ENCODE measurements at regions not wholly inside any gene's neighbourhood (a gene's known extent, or its start where the extent isn't known, plus 50 kb on each side); places are given as distances from the start of the nearest gene placed in this dataset.
"Not testable (repeated sequence)": the region's sequence is repeated elsewhere in the genome, so short reads cannot be mapped to it uniquely, and the experiment has no call there.

GRCh38 chr2:237000481-237000880 is 85.2 kb upstream of the COPS8 start:
- Histone ChIP-seq H3K9me3 (no peaks in the 10 kb centered on the region), H3K27me3 (ENCODE audit: insufficient read depth in 3 of 3, low read length in 2 of 3) (no peaks in the 10 kb centered on the region), H3K36me3 (ENCODE audit: insufficient read depth in 1 of 2, low read depth in 1 of 2) (no peaks in the 10 kb centered on the region), H3K27ac (no peak overlapping the region), H3K4me3 (no peak overlapping the region), H3K4me1 (no peaks in the 10 kb centered on the region)
- no peak for TF ChIP-seq CTCF (IDR thresholded peaks at IDR 0.05)
- no peak for DNase-seq
- 95 to 97% (median 97%) methylated on average over 3 of the region's 3 CpGs for WGBS, 3 donors
- no peak for ATAC-seq
- intact Hi-C loops (cut with DNase I), result no loop called here

GRCh38 chr2:237005341-237005740 is 80.3 kb upstream of the COPS8 start:
- H3K9me3 ChIP-seq; H3K4me3 ChIP-seq; H3K4me1 ChIP-seq; ATAC-seq; H3K27ac ChIP-seq; DNase-seq; intact Hi-C loops (cut with DNase I); H3K27me3 ChIP-seq (ENCODE audit: insufficient read depth in 3 of 3, low read length in 2 of 3); H3K36me3 ChIP-seq (ENCODE audit: insufficient read depth in 1 of 2, low read depth in 1 of 2): not testable (repeated sequence)
- WGBS, 3 donors, result 89 to 96% (median 92%) methylated on average over 17 of the region's 17 CpGs

GRCh38 chr2:237011206-237011795 is 74.4 kb upstream of the COPS8 start:
- WGBS, 3 donors, result 66 to 77% (median 72%) methylated on average over 5 of the region's 5 CpGs
- Histone ChIP-seq H3K4me1 (no peaks in the 10 kb centered on the region), H3K27me3 (ENCODE audit: insufficient read depth in 3 of 3, low read length in 2 of 3) (no peaks in the 10 kb centered on the region), H3K9me3 (no peaks in the 10 kb centered on the region), H3K4me3 (no peak overlapping the region), H3K27ac (no peak overlapping the region), H3K36me3 (ENCODE audit: insufficient read depth in 1 of 2, low read depth in 1 of 2) (no peaks in the 10 kb centered on the region)
- DNase-seq, result no peak
- no peak for ATAC-seq
- no peak for TF ChIP-seq CTCF (IDR thresholded peaks at IDR 0.05)
- intact Hi-C loops (cut with DNase I), result no loop called here

- ATAC-seq (no peak), DNase-seq (no peak)
- Histone ChIP-seq H3K4me3 (no peak overlapping the region), H3K36me3 (ENCODE audit: insufficient read depth in 1 of 2, low read depth in 1 of 2) (no peaks in the 10 kb centered on the region), H3K27me3 (ENCODE audit: insufficient read depth in 3 of 3, low read length in 2 of 3) (no peaks in the 10 kb centered on the region), H3K27ac (no peak overlapping the region), H3K9me3 (no peaks in the 10 kb centered on the region), H3K4me1 (no peaks in the 10 kb centered on the region)
- 74 to 76% (median 75%) methylated on average over 9 of the region's 9 CpGs for WGBS, 3 donors
- TF ChIP-seq CTCF (IDR thresholded peaks at IDR 0.05), result no peak
- intact Hi-C loops (cut with DNase I), result no loop called here
These were observed 73.7 kb upstream of the COPS8 start for GRCh38 chr2:237012004-237012403.

GRCh38 chr2:237012577-237013267 is 73.0 kb upstream of the COPS8 start:
- DNase-seq (no peak), ATAC-seq (no peak)
- TF ChIP-seq CTCF (IDR thresholded peaks at IDR 0.05), result no peak
- Histone ChIP-seq H3K27ac (no peak overlapping the region), H3K27me3 (ENCODE audit: insufficient read depth in 3 of 3, low read length in 2 of 3) (no peaks in the 10 kb centered on the region), H3K9me3 (no peaks in the 10 kb centered on the region), H3K4me1 (no peaks in the 10 kb centered on the region), H3K4me3 (no peak overlapping the region), H3K36me3 (ENCODE audit: insufficient read depth in 1 of 2, low read depth in 1 of 2) (no peaks in the 10 kb centered on the region)
- intact Hi-C loops (cut with DNase I), result no loop called here
- WGBS, 3 donors, result 73 to 79% (median 76%) methylated on average over 16 of the region's 16 CpGs

Data from psoas muscle (tissue), 7 donors.